Activated CD4-positive, alpha-beta T cell treated with anti-CD3 and anti-CD28 coated beads for 48 hours (primary cell): ENCODE measurements at regions not wholly inside any gene's neighbourhood (a gene's known extent, or its start where the extent isn't known, plus 50 kb on each side); places are given as distances from the start of the nearest gene placed in this dataset.
A peak's percentile ranks its signal among the peaks of the same experiment; 100 is the strongest.
"Not testable (repeated sequence)": the region's sequence is repeated elsewhere in the genome, so short reads cannot be mapped to it uniquely, and the experiment has no call there.

ENCODE experiments used
- DNase-seq: peaks from one replicate; pipeline ENCODE4 v3.0.0-alpha.2; 2020

DNA sequence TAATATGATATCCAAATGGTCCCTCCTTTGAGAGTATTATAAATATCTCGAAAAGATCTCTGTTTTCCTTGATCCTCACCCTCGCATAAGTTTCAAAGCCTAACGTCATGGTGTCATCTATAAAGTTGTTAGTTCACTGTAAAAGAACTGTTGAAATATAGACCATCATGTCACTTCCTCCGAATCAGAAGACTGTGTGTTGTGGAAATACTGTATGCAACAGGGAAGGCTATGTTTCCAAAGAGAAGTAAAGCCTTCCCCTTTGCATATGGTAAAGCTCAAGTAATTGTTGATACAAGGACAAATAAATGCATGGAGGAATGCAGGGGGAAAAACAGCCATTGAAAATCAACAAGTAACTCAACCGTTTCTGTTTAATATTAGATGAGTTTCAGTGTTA, 125.9 kb downstream of the ZNF365 start:
- DNase-seq: not testable (repeated sequence)

DNA sequence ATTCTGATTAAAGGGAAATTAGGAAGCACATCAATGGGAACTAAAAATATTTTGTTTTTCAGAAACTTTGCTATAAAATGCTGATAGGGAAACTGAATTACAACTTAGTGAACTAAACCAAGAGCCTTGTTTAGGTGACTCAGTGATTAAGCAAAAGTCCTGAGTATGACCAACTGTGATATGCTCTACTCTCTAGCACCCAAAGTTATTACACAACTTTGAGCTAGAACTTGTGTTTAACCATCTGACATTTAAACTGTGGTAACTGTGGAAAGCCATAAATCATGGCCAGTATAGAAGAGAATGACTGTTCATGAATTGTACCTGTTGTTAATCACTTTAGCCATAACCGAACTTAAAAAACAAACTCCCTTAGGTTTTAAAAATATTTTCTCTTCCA, 127.4 kb downstream of the ZNF365 start:
- no peak for DNase-seq

DNA sequence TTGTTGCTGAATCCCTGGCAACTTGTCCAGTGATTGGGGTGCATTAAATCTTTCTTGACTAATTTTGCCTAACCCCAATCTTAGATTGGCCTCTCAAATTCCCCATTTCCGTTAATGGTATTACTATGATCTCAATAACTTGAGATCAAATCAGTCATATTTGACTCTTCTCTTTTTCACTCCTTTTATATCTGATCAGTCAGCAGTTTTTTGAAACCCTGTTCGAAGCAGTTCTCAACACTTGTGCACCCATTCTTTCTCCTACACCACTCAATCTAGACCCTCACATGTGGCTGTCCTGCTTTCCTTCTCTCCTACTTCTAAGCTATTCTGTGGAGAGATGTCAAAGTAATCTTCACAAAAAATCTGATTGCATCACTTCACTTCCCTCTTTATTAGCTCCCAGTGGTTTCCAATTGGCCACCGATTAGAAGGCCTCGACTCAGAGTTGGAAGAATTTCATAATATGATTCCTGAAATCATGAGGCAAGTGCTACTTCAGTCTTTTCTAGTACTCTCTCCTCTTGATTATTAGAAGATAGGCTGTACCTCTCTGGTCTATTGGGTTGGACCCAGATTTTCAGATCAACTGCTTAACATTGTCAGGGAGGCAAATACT, 128.9 kb downstream of the ZNF365 start:
- no peak for DNase-seq

GRCh38 chr10:62503872-62504271, 129.7 kb downstream of the ZNF365 start:
- DNase-seq: no peak

DNA sequence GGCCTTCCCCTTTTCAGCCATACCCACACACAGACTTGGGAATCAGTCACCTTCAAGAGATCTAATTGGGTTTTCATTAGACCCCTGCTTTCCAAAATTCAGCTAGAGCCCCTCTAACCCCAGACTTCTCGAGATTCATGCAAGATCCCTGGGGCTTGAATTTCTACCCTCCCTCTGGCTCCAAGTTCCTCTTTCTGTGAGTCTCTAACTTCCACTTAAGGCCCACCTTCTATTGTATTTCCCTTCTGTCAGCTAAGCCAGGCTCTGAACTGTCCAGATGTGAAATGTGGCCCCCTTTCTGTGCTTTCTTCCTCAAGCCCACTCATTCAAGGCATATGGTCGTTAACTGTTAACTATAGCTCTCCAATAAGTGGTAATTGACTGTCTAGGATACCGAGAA, 132.2 kb downstream of the ZNF365 start:
- no peak for DNase-seq

- no peak for DNase-seq
Measured at GRCh38 chr10:62511238-62511637, 137.1 kb downstream of the ZNF365 start.

GRCh38 chr10:62511656-62512055, 137.5 kb downstream of the ZNF365 start:
- no peak for DNase-seq

DNA sequence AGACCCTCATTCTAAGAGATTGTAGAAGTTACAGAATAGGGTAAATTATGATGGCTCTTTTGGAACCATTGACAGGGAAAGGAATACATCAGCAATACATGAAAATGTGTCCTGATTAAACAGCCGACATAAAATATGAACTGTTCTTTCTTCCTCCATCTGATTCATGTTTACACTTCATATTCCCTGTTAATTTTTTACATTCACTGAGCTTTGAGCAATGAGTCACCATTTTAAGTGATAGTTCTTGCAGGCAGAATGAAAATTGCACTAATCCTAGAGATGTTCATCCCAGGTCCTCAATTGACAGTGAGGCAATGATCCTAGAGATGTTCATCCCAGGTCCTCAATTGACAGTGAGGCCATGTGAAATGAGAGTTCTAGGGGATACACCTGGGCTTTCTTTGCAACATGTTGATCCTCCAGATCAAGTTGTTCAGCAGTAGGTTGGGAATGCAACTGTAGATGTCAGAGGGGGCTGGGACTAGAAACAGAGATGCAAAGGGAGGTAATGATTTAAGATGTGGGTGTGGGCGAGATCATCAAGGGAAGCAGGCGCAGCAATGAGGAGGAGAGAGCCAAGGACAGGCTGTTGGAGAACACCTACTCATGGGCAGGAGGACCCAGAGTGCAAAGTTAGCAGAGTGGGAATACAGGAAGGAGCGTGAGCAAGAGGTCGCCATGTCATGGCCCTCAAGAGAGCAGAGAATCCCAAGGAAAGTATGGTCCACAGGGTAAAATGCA, 138.7 kb downstream of the ZNF365 start:
- no peak for DNase-seq

DNA sequence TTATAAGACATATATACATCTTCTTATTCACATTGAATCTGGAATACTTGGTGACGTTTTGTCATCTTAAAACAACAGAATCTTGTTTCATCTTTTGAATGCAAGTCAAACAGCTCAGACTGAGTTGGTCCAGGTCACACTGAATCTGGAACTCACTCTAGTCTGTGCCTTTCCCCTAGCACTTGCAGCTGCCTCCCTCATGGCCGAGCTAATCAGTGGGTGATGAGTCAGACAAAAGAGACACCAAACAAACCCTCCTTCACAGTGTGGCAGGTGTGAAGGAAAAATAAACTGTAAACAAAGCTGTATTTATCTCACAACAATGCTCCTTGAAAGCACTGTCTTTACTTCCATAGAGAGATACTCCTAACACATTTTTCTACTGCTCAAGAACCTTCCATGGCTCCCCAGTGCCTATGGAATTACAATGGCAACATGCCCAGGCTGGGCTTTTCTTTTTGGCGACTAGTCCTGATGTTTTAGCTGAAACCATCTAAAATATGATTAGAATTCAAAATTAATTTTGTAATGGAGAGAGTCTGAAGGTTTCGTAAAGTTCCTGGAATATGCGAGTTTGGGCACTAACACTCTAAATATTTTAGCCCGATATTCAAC, 140.0 kb downstream of the ZNF365 start:
- DNase-seq: no peak

GRCh38 chr10:62517252-62517651, 143.1 kb downstream of the ZNF365 start:
- no peak for DNase-seq

DNA sequence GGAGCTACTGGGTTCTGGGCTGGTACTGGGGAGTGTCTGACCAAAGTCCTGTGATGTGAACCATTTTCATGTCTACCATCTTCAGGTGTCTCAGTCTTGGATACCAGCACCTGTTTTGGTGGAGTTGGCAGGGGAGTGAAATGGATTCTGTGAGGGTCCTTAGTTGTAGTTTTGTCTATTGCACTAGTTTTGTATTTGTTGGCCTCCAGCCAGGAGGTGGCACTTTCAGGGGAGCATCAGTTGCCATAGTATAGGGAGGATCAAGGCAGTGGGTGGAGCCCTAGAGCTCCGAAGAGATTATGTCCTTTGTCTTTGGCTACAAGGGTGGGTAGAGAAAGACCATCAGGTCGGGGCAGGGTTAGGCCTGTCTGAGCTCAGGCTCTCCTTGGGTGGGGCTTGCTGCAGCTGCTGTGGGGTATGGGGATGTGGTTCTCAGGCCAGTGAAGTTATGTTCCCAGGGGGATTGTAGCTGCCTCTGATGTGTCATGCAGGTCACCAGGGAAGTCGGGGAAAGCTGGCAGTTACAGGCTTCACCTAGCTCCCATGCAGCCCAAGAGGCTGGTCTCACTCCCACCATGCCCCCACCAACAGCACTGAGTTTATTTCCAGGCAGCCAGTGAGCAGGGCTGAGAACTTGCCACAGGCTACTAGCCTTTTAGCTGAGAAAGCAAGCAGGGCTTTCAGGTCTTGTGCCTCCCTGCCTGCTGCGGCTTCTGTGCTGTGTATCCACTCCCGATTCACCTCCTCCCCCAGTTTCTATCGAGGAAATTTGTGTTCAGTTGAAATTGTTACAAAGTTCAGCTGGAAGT, 153.1 kb downstream of the ZNF365 start:
- peak; percentile 5 for DNase-seq

DNA sequence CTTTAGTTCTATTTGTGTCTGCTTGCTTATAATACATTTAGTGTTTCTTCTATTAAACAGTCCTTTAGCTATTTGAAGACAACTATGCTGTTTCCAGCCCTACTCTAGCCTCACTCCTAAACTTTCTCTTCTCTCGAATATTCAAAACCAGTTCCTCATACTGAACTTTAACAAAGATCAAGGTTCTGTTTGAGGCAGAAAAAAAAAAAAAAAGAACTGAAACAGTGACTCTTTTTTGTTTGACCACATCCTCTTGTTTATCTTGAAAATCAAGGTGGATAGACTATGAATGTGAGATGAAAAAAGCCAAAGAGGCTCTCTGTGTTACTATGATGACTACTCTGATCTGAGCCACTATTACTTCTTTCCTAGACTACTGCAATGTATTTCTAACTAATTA, 154.3 kb downstream of the ZNF365 start:
- DNase-seq: no peak

- no peak for DNase-seq
Measured at GRCh38 chr10:62529396-62529795, 155.2 kb downstream of the ZNF365 start.

- DNase-seq: no peak
Measured at GRCh38 chr10:62534031-62534430, 159.9 kb downstream of the ZNF365 start.

GRCh38 chr10:62538606-62539005, 164.4 kb downstream of the ZNF365 start:
- no peak for DNase-seq

GRCh38 chr10:62540389-62540788, 166.2 kb downstream of the ZNF365 start:
- no peak for DNase-seq

- no peak for DNase-seq
Measured at GRCh38 chr10:62541811-62542210, 167.6 kb downstream of the ZNF365 start.

GRCh38 chr10:62543571-62544355, 169.6 kb downstream of the ZNF365 start:
- no peak for DNase-seq

DNA sequence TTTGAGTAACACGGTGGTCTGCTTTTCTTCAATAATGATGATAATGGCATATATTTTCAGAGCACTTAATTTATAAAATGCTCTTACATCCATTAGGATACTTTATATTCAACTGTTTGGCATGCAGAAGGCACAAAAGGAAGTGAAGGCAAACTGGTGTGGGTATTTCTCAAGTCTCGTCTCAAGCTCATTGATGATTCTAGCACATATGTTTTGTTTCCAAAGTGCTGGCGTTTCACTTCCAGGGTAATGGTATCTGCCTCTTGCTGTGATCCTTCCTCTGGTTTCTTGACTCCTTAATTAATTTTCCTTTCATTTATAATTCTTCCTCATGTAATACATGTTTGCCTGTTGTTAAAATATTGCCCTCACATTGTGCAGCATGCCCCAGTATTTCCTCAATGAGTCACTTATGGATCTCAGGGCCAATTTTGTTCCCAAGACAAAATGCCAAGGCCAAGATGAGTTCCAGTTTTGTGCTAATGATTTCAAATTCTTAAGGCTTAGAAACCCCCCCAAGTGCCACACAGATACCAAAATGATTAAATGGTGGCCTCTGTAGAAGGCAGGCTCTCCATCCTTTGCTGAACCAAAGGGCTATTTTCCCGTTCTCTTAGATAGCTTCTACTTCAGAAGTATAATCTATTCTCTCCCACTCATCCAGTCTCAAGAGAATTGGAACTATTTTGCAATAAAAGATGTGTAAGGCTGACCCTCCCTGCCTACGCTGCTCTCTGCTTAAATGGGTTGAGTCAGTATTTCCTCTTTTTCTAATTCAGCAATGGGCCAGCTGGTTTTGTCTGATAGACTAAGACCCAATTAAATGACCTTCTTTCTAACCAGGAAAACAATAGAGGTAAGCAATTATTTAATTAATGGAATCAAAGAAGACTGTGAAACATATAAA, 171.2 kb downstream of the ZNF365 start:
- no peak for DNase-seq

GRCh38 chr10:62548686-62549085, 174.5 kb downstream of the ZNF365 start:
- no peak for DNase-seq

DNA sequence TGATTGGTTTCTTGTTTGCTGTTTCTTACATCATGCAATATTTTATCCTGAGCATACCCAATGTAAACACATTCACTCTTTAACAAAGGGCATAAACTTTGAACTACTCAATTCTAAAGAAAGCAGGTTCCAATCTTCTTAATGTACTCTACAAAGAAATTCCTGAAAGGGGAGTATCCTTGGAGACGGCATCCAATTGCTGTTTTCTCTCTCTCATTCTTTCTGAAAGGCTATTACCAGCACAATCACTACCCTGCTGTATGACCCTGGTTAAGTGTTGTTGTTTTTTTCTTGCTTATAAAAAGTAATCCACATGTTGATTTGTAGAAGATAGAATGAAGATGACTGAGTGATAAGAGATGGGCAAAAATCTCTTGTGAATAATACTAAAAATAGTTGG, 176.0 kb downstream of the ZNF365 start:
- DNase-seq: no peak
